EH (cell line): ENCODE measurements at regions not wholly inside any gene's neighbourhood (a gene's known extent, or its start where the extent isn't known, plus 50 kb on each side); places are given as distances from the start of the nearest gene placed in this dataset.
A peak's percentile ranks its signal among the peaks of the same experiment; 100 is the strongest.

Source experiments
- DNase-seq: peaks from one replicate; pipeline ENCODE4 v3.0.0-alpha.2; 2015; ENCODE audit warnings: low read depth

GRCh38 chr4:54915276-54915675 is 210.1 kb downstream of the KDR start:
- no peak for DNase-seq

GRCh38 chr4:54914781-54915180 is 210.6 kb downstream of the KDR start:
- no peak for DNase-seq

GRCh38 chr4:54913751-54914526 is 211.5 kb downstream of the KDR start:
- DNase-seq = peak; percentile 51

GRCh38 chr4:54912155-54912554 is 213.2 kb downstream of the KDR start:
- DNase-seq = no peak

GRCh38 chr4:54909961-54910360 is 215.4 kb downstream of the KDR start:
- DNase-seq = no peak

GRCh38 chr4:54908763-54909162 is 216.6 kb downstream of the KDR start:
- peak; percentile 16 for DNase-seq

- no peak for DNase-seq
Measured at GRCh38 chr4:54904953-54905352, 220.4 kb downstream of the KDR start.

- DNase-seq = no peak
Measured at GRCh38 chr4:54902976-54903375, 222.4 kb downstream of the KDR start.

GRCh38 chr4:54902271-54902670 is 223.1 kb downstream of the KDR start:
- peak; percentile 75 for DNase-seq

- no peak for DNase-seq
Measured at GRCh38 chr4:54901202-54901601, 224.2 kb downstream of the KDR start.

GRCh38 chr4:54898656-54899340 is 226.6 kb downstream of the KDR start:
- no peak for DNase-seq

GRCh38 chr4:54898056-54898562 is 227.3 kb downstream of the KDR start:
- peak; percentile 38 for DNase-seq

GRCh38 chr4:54897590-54897989 is 227.8 kb downstream of the KDR start:
- DNase-seq = peak; percentile 75

- DNase-seq = no peak
Measured at GRCh38 chr4:54882616-54883015, 224.9 kb downstream of the KIT start.

- DNase-seq = peak; percentile 88
Measured at GRCh38 chr4:54879576-54879975, 221.8 kb downstream of the KIT start.

- DNase-seq = peak; percentile 78
Measured at GRCh38 chr4:54877006-54877405, 219.2 kb downstream of the KIT start.

- peak; percentile 78 for DNase-seq
Measured at GRCh38 chr4:54872261-54872660, 214.5 kb downstream of the KIT start.

- no peak for DNase-seq
Measured at GRCh38 chr4:54863571-54864255, 206.0 kb downstream of the KIT start.

GRCh38 chr4:54861201-54861600 is 203.4 kb downstream of the KIT start:
- peak; percentile 6 for DNase-seq

- no peak for DNase-seq
Measured at GRCh38 chr4:54855191-54855854, 197.6 kb downstream of the KIT start.

- DNase-seq = no peak
Measured at GRCh38 chr4:54852602-54853001, 194.8 kb downstream of the KIT start.

- DNase-seq = no peak
Measured at GRCh38 chr4:54852054-54852453, 194.3 kb downstream of the KIT start.
